Hepatocyte (in vitro differentiated cells): ENCODE measurements at regions not wholly inside any gene's neighbourhood (a gene's known extent, or its start where the extent isn't known, plus 50 kb on each side); places are given as distances from the start of the nearest gene placed in this dataset.
"Not testable (repeated sequence)": the region's sequence is repeated elsewhere in the genome, so short reads cannot be mapped to it uniquely, and the experiment has no call there.

Experiments used
- DNase-seq: peaks from one replicate; pipeline ENCODE4 v3.0.0-alpha.2; 2016; ENCODE audit warnings: low spot score
- H2AFZ ChIP-seq: fragments of 200-600 bp; sonication (generic); 2 replicates; pipeline ENCODE4 v1.6.0; 2016; ENCODE audit warnings: antibody characterized with exemption, mild to moderate bottlenecking
- H3K27ac ChIP-seq: fragments of 200-600 bp; sonication (generic); 2 replicates; pipeline ENCODE4 v1.5.1; 2016; ENCODE audit warnings: mild to moderate bottlenecking
- H3K27me3 ChIP-seq: fragments of 200-600 bp; sonication (generic); 2 replicates; pipeline ENCODE4 v1.6.1; 2016
- H3K36me3 ChIP-seq: fragments of 200-600 bp; sonication (generic); replicated peaks from 2 replicates; pipeline ENCODE4 v1.5.1; 2016; ENCODE audit warnings: low read depth; ENCODE audit not compliant: insufficient read depth
- H3K4me1 ChIP-seq: fragments of 200-600 bp; sonication (generic); 2 replicates; pipeline ENCODE4 v1.5.1; 2016; ENCODE audit warnings: mild to moderate bottlenecking, moderate library complexity; ENCODE audit not compliant: insufficient read depth
- H3K4me2 ChIP-seq: fragments of 200-600 bp; sonication (generic); 2 replicates; pipeline ENCODE4 v1.6.0; 2016
- H3K4me3 ChIP-seq: fragments of 200-600 bp; sonication (generic); 2 replicates; pipeline ENCODE4 v1.5.1; 2016; ENCODE audit warnings: mild to moderate bottlenecking
- H3K79me2 ChIP-seq: fragments of 200-600 bp; sonication (generic); 2 replicates; pipeline ENCODE4 v1.6.0; 2017; ENCODE audit warnings: mild to moderate bottlenecking
- H3K9me2 ChIP-seq: fragments of 200-600 bp; sonication (generic); replicated peaks from 2 replicates; pipeline ENCODE4 v1.6.0; 2017; ENCODE audit warnings: mild to moderate bottlenecking; ENCODE audit not compliant: insufficient read depth
- H3K9me3 ChIP-seq: fragments of 200-600 bp; sonication (generic); 2 replicates; pipeline ENCODE4 v1.5.1; 2016; ENCODE audit warnings: low read depth, mild to moderate bottlenecking
- H4K20me1 ChIP-seq: fragments of 200-600 bp; sonication (generic); 2 replicates; pipeline ENCODE4 v1.6.0; 2016; ENCODE audit warnings: mild to moderate bottlenecking; ENCODE audit not compliant: insufficient read depth, poor library complexity, severe bottlenecking
- CTCF ChIP-seq: fragments of 200-600 bp; sonication (generic); IDR thresholded peaks from 2 replicates; pipeline ENCODE4 v1.5.1; 2016; ENCODE audit warnings: antibody characterized with exemption, mild to moderate bottlenecking; ENCODE audit not compliant: poor library complexity
- EZH2 ChIP-seq: fragments of 200-600 bp; sonication (generic); IDR thresholded peaks from 2 replicates; pipeline ENCODE4 v1.6.1; 2016; ENCODE audit warnings: antibody characterized with exemption, mild to moderate bottlenecking, borderline replicate concordance
- EZH2phosphoT487 ChIP-seq: fragments of 200-600 bp; sonication (generic); IDR thresholded peaks from one replicate; pipeline ENCODE4 v1.6.1; 2018; ENCODE audit warnings: antibody characterized with exemption, mild to moderate bottlenecking, low read depth, moderate library complexity; ENCODE audit not compliant: unreplicated experiment, severe bottlenecking
- WGBS: methylation state at CpG from one replicate; pipeline ENCODE4 v1.1.6; 2016; ENCODE audit warnings: low lambda C conversion rate; ENCODE audit errors: missing lambda C conversion rate; 5-methylcytosine and 5-hydroxymethylcytosine counted together

- Histone ChIP-seq H4K20me1 (no peaks in the 10 kb centered on the region), H2AFZ (no peak overlapping the region), H3K27me3 (no peaks in the 10 kb centered on the region), H3K4me2 (no peak overlapping the region), H3K4me3 (no peak overlapping the region), H3K9me3 (no peaks in the 10 kb centered on the region), H3K27ac (no peak overlapping the region), H3K79me2 (no peaks in the 10 kb centered on the region), H3K4me1 (no peaks in the 10 kb centered on the region), H3K36me3 (no peaks in the 10 kb centered on the region), H3K9me2 (no peaks in the 10 kb centered on the region)
- WGBS, result 42% methylated on average over 2 of the region's 2 CpGs
- TF ChIP-seq CTCF (no peak), EZH2 (no peak), EZH2phosphoT487 (no peak)
- DNase-seq, result no peak
Measured at GRCh38 chr3:74842649-74843048, 228.2 kb upstream of the CNTN3 start.

GRCh38 chr3:74842141-74842540, 227.7 kb upstream of the CNTN3 start:
- no peak overlapping the region for H3K27ac ChIP-seq
- H3K9me3 ChIP-seq, result no peaks in the 10 kb centered on the region
- H3K79me2 ChIP-seq, result no peaks in the 10 kb centered on the region
- no peaks in the 10 kb centered on the region for H3K27me3 ChIP-seq
- TF ChIP-seq EZH2phosphoT487, result no peak
- TF ChIP-seq EZH2, result no peak
- no peak for TF ChIP-seq CTCF
- WGBS, result 56% methylated on average over 1 of the region's 1 CpG
- no peak for DNase-seq
- H3K4me2 ChIP-seq, result no peak overlapping the region
- no peaks in the 10 kb centered on the region for H3K36me3 ChIP-seq
- H3K4me1 ChIP-seq, result no peaks in the 10 kb centered on the region
- H3K9me2 ChIP-seq, result no peaks in the 10 kb centered on the region
- no peaks in the 10 kb centered on the region for H4K20me1 ChIP-seq
- no peak overlapping the region for H2AFZ ChIP-seq
- no peak overlapping the region for H3K4me3 ChIP-seq

DNA sequence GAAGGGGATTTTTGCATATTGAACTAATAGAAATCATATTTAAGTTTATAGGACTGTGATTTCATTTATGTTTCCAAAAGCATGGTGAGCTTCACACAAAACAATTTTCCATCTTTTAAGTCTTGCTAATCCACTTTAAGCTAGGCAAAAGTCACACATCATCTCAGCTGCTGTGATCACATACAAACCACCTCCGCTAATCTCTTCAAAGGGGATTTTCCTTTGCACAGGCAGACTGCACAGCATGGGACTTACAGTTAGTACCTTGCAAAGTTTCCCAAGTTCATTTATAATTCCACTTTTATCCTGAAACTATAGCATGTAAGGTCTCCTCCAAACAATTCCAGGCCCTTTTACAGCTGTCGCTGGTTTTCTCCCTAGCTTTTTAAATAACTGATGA, 225.1 kb upstream of the CNTN3 start:
- Histone ChIP-seq H3K36me3 (no peaks in the 10 kb centered on the region), H3K4me1 (no peaks in the 10 kb centered on the region), H3K4me3 (no peak overlapping the region), H3K79me2 (no peaks in the 10 kb centered on the region), H3K27me3 (no peaks in the 10 kb centered on the region), H2AFZ (no peak overlapping the region), H4K20me1 (no peaks in the 10 kb centered on the region), H3K9me3 (no peaks in the 10 kb centered on the region), H3K4me2 (no peak overlapping the region), H3K9me2 (no peaks in the 10 kb centered on the region), H3K27ac (no peak overlapping the region)
- no peak for TF ChIP-seq EZH2
- no peak for TF ChIP-seq EZH2phosphoT487
- TF ChIP-seq CTCF, result no peak
- WGBS, result 79% methylated on average over 2 of the region's 2 CpGs
- DNase-seq, result no peak

GRCh38 chr3:74832925-74833324, 218.5 kb upstream of the CNTN3 start:
- H2AFZ ChIP-seq, result no peak overlapping the region
- DNase-seq, result no peak
- H3K4me1 ChIP-seq, result no peaks in the 10 kb centered on the region
- 73% methylated on average over 6 of the region's 6 CpGs for WGBS
- H3K9me2 ChIP-seq, result no peaks in the 10 kb centered on the region
- TF ChIP-seq EZH2 (no peak), EZH2phosphoT487 (no peak), CTCF (no peak)
- no peaks in the 10 kb centered on the region for H4K20me1 ChIP-seq
- H3K27ac ChIP-seq, result no peak overlapping the region
- H3K4me2 ChIP-seq, result no peak overlapping the region
- H3K9me3 ChIP-seq, result no peaks in the 10 kb centered on the region
- no peak overlapping the region for H3K4me3 ChIP-seq
- no peaks in the 10 kb centered on the region for H3K36me3 ChIP-seq
- H3K27me3 ChIP-seq, result no peaks in the 10 kb centered on the region
- no peaks in the 10 kb centered on the region for H3K79me2 ChIP-seq

- not testable (repeated sequence) for H3K4me3 ChIP-seq, DNase-seq, H3K9me3 ChIP-seq, H3K4me2 ChIP-seq, H2AFZ ChIP-seq, H3K36me3 ChIP-seq, H3K9me2 ChIP-seq, H3K79me2 ChIP-seq, H3K4me1 ChIP-seq, H3K27ac ChIP-seq, H4K20me1 ChIP-seq, H3K27me3 ChIP-seq
- WGBS, result 83% methylated on average over 5 of the region's 5 CpGs
Measured at GRCh38 chr3:74830845-74831244, 216.4 kb upstream of the CNTN3 start.

DNA sequence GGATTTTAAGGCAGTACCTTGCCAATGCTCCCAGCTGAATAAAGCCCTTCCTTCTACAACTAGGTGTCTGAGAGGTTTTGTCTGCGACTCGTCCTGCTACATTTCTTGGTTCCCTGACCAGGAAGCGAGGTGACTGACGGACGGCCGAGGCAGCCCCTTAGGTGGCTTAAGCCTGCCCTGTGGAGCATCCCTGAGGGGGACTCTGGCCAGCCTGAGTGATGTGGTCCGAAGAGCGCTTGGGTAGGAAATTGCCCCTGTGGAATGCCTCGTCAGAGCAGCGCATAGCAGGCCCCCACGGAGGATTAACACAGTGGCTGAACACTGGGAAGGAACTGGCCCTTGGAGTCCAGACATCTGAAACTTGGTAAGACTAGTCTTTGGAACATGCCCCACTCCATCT, 210.9 kb upstream of the CNTN3 start:
- H4K20me1 ChIP-seq, H3K36me3 ChIP-seq, H3K79me2 ChIP-seq, H3K9me2 ChIP-seq, H3K27me3 ChIP-seq, H3K4me2 ChIP-seq, H3K4me3 ChIP-seq, H3K9me3 ChIP-seq, H3K4me1 ChIP-seq, H2AFZ ChIP-seq, H3K27ac ChIP-seq, DNase-seq: not testable (repeated sequence)
- WGBS, result 95% methylated on average over 11 of the region's 11 CpGs
